Peyer's patch (tissue), 4 donors: ENCODE measurements at regions not wholly inside any gene's neighbourhood (a gene's known extent, or its start where the extent isn't known, plus 50 kb on each side); places are given as distances from the start of the nearest gene placed in this dataset.

Source experiments
- POLR2A ChIP-seq, 2 donors: fragments of 450-650 bp; IDR thresholded peaks; one replicate each; pipeline ENCODE4 v1.5.1; 2017; ENCODE audit warnings: antibody characterized with exemption in 2 of 2, mild to moderate bottlenecking in 2 of 2, moderate library complexity in 2 of 2
- TF ChIP-seq, protein P1 (sequence below), 6 experiments: fragments of 450-650 bp in 4 of 6; fragments of 200-600 bp in 2 of 6; sonication (generic) in 1 of 6; IDR thresholded peaks; one replicate each; pipeline ENCODE4 v1.5.1; 2017 to 2019; ENCODE audit warnings: antibody characterized with exemption in 6 of 6, mild to moderate bottlenecking in 3 of 6, moderate library complexity in 1 of 6

GRCh38 chr3:182731764-182732163 is 61.5 kb upstream of the ATP11B start:
- no peak for TF ChIP-seq POLR2A (IDR thresholded peaks at IDR 0.05)
- TF ChIP-seq, protein P1, sequence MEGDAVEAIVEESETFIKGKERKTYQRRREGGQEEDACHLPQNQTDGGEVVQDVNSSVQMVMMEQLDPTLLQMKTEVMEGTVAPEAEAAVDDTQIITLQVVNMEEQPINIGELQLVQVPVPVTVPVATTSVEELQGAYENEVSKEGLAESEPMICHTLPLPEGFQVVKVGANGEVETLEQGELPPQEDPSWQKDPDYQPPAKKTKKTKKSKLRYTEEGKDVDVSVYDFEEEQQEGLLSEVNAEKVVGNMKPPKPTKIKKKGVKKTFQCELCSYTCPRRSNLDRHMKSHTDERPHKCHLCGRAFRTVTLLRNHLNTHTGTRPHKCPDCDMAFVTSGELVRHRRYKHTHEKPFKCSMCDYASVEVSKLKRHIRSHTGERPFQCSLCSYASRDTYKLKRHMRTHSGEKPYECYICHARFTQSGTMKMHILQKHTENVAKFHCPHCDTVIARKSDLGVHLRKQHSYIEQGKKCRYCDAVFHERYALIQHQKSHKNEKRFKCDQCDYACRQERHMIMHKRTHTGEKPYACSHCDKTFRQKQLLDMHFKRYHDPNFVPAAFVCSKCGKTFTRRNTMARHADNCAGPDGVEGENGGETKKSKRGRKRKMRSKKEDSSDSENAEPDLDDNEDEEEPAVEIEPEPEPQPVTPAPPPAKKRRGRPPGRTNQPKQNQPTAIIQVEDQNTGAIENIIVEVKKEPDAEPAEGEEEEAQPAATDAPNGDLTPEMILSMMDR (IDR thresholded peaks at IDR 0.05), result no peak
